ENCODE measurements at regions not wholly inside any gene's neighbourhood (a gene's known extent, or its start where the extent isn't known, plus 50 kb on each side); places are given as distances from the start of the nearest gene placed in this dataset.

DNA sequence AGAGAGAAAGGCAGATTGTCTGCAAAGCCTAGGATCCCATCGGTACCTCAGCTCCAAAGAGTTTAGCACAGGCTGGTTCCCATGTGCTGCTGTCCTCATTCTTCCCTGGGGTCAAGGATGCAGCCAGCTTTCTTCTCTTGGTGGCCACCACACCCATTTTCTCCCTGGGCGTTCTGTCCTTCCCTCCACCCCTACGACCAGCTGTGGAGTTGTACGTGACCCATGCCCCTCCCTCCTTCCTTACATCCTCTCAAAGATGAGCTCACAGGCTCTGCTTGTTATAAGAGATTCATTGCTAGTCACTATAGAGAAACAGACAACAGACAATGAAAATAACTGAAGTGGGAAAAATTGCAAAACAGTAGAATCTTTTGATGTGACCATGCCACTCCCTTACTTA lies 74.0 kb upstream of the KLF3 start:
- Histone ChIP-seq H3K79me1 (ENCODE audit: low read depth, low read length) (no peaks in the 10 kb centered on the region), H3K56ac (replicated peaks; ENCODE audit: insufficient read length, low read depth, low read length) (no peak overlapping the region), H2AFZ (ENCODE audit: low read length) (no peak overlapping the region), H2BK12ac (ENCODE audit: low read depth, low read length) (no peak overlapping the region), H3K23ac (ENCODE audit: insufficient read length) (no peak overlapping the region), H2BK15ac (ENCODE audit: low read length) (no peak overlapping the region), H2BK120ac (replicated peaks; ENCODE audit: low read depth, low read length) (no peak overlapping the region), H4K8ac (ENCODE audit: extremely low read depth, insufficient read depth, low read length) (no peak overlapping the region), H3K9ac (replicated peaks in 1 of 4; ENCODE audit: extremely low read depth in 1 of 4, low read depth in 3 of 4, low read length in 3 of 4) (no peak overlapping the region), H3K9me3 (ENCODE audit: insufficient read depth in 2 of 2, low read depth in 1 of 2, low read length in 1 of 2) (no peaks in the 10 kb centered on the region), H2BK5ac (ENCODE audit: low read depth, low read length) (no peak overlapping the region), H3K27ac (ENCODE audit: low read depth, low read length) (no peak overlapping the region), H3K18ac (ENCODE audit: extremely low read depth, low read length) (no peak overlapping the region), H3K14ac (ENCODE audit: insufficient read length) (no peak overlapping the region), H4K5ac (ENCODE audit: insufficient read length, low read depth, low read length) (no peak overlapping the region), H3K79me2 (ENCODE audit: control insufficient read depth in 1 of 2, insufficient read depth in 2 of 2, low read length in 2 of 2) (no peaks in the 10 kb centered on the region), H3K27me3 (replicated peaks in 1 of 4; ENCODE audit: control insufficient read depth in 3 of 4, extremely low read depth in 1 of 4, insufficient read depth in 3 of 4, low read length in 3 of 4) (no peaks in the 10 kb centered on the region), H2BK20ac (ENCODE audit: low read length) (no peak overlapping the region), H3K4ac (replicated peaks; ENCODE audit: insufficient read length, low read depth, low read length) (no peak overlapping the region), H3K23me2 (ENCODE audit: low read depth, low read length) (no peaks in the 10 kb centered on the region), H4K20me1 (replicated peaks in 1 of 2; ENCODE audit: control insufficient read depth in 1 of 2, insufficient read depth in 2 of 2, low read length in 2 of 2) (no peaks in the 10 kb centered on the region), H2AK5ac (ENCODE audit: low read depth, low read length) (no peak overlapping the region), H3K4me1 (replicated peaks in 1 of 4; ENCODE audit: control insufficient read depth in 3 of 4, insufficient read depth in 4 of 4, low read length in 3 of 4) (no peaks in the 10 kb centered on the region), H3K4me2 (ENCODE audit: insufficient read depth in 1 of 2, low read depth in 2 of 2, low read length in 2 of 2) (no peak overlapping the region), H4K91ac (replicated peaks; ENCODE audit: insufficient read length, low read length) (no peak overlapping the region), H3K36me3 (ENCODE audit: control insufficient read depth in 2 of 4, insufficient read depth in 4 of 4, low read length in 3 of 4) (no peaks in the 10 kb centered on the region), H3K4me3 (ENCODE audit: extremely low read depth in 1 of 4, insufficient read depth in 2 of 4, low read depth in 3 of 4, low read length in 4 of 4) (no peak overlapping the region)
- ChIA-PET POLR2A (ENCODE audit: partially characterized antibody) (no interaction called here), CTCF (ENCODE audit: partially characterized antibody) (interaction anchor here (1.0 to 1.4 kb wide), 4 partner anchors 139 to 409 kb away, joined by 3 to 5 read pairs (median 3); no protein-coding TSS in a partner anchor)
- FAIRE-seq (no peak), DNase-seq (ENCODE audit: low read depth in 1 of 2, low spot score in 2 of 2) (no peak)
- 92% methylated on average over 4 of the region's 4 CpGs; no CpG with 5 or more reads in 1 of the 2 experiments for WGBS, 2 experiments (ENCODE audit: extremely low coverage in 1 of 2, insufficient coverage in 1 of 2, insufficient read length in 1 of 2, insufficient replicate concordance in 2 of 2, low coverage in 1 of 2, low lambda C conversion rate in 2 of 2, missing lambda C conversion rate in 1 of 2)
- TF ChIP-seq MAFK (IDR thresholded peaks at IDR 0.05; ENCODE audit: low read depth, low read length) (no peak), CEBPB (IDR thresholded peaks at IDR 0.05; ENCODE audit: low read depth, low read length) (no peak), BRCA1 (IDR thresholded peaks at IDR 0.05; ENCODE audit: low read depth, low read length) (no peak), RFX5 (IDR thresholded peaks at IDR 0.05; ENCODE audit: borderline replicate concordance, low read depth, low read length) (no peak), POLR2AphosphoS5 (IDR thresholded peaks at IDR 0.05; ENCODE audit: low read depth, low read length) (no peak), POLR2A (IDR thresholded peaks at IDR 0.05; ENCODE audit: control extremely low read depth in 1 of 2, low read depth in 2 of 2, low read length in 2 of 2) (no peak), EP300 (IDR thresholded peaks at IDR 0.05; ENCODE audit: borderline replicate concordance in 1 of 2, low read depth in 2 of 2, low read length in 2 of 2) (no peak), GTF2F1 (IDR thresholded peaks at IDR 0.05; ENCODE audit: borderline replicate concordance, low read depth, low read length) (no peak), CHD2 (IDR thresholded peaks at IDR 0.05; ENCODE audit: low read length) (no peak), NRF1 (IDR thresholded peaks at IDR 0.05; ENCODE audit: low read depth, low read length) (no peak), RXRA (IDR thresholded peaks at IDR 0.05; ENCODE audit: insufficient read depth, low read depth, low read length) (no peak), PHF8 (conservative IDR thresholded peaks at IDR 0.05; ENCODE audit: low read depth, low read length) (no peak)
- TF ChIP-seq, protein P1, sequence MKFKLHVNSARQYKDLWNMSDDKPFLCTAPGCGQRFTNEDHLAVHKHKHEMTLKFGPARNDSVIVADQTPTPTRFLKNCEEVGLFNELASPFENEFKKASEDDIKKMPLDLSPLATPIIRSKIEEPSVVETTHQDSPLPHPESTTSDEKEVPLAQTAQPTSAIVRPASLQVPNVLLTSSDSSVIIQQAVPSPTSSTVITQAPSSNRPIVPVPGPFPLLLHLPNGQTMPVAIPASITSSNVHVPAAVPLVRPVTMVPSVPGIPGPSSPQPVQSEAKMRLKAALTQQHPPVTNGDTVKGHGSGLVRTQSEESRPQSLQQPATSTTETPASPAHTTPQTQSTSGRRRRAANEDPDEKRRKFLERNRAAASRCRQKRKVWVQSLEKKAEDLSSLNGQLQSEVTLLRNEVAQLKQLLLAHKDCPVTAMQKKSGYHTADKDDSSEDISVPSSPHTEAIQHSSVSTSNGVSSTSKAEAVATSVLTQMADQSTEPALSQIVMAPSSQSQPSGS (IDR thresholded peaks at IDR 0.05; ENCODE audit: low read length): no peak
- TF ChIP-seq, protein P2, sequence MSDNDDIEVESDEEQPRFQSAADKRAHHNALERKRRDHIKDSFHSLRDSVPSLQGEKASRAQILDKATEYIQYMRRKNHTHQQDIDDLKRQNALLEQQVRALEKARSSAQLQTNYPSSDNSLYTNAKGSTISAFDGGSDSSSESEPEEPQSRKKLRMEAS (IDR thresholded peaks at IDR 0.05): no peak
